ENCODE measurements at regions not wholly inside any gene's neighbourhood (a gene's known extent, or its start where the extent isn't known, plus 50 kb on each side); places are given as distances from the start of the nearest gene placed in this dataset.

- Histone ChIP-seq H3K36me3 (no peaks in the 10 kb centered on the region), H3K9me3 (no peaks in the 10 kb centered on the region), H3K4me1 (no peaks in the 10 kb centered on the region), H3K4me3 (no peak overlapping the region), H3K27ac (no peak overlapping the region), H3K27me3 (no peaks in the 10 kb centered on the region)
- intact Hi-C loops (cut with DNase I; ENCODE audit: low total_unique reads): loop anchor here (5.0 kb wide), 1 partner anchor 369 kb away; no protein-coding TSS in a partner anchor
- ATAC-seq (no peak), DNase-seq (no peak)
- TF ChIP-seq, protein P1, sequence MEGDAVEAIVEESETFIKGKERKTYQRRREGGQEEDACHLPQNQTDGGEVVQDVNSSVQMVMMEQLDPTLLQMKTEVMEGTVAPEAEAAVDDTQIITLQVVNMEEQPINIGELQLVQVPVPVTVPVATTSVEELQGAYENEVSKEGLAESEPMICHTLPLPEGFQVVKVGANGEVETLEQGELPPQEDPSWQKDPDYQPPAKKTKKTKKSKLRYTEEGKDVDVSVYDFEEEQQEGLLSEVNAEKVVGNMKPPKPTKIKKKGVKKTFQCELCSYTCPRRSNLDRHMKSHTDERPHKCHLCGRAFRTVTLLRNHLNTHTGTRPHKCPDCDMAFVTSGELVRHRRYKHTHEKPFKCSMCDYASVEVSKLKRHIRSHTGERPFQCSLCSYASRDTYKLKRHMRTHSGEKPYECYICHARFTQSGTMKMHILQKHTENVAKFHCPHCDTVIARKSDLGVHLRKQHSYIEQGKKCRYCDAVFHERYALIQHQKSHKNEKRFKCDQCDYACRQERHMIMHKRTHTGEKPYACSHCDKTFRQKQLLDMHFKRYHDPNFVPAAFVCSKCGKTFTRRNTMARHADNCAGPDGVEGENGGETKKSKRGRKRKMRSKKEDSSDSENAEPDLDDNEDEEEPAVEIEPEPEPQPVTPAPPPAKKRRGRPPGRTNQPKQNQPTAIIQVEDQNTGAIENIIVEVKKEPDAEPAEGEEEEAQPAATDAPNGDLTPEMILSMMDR (IDR thresholded peaks at IDR 0.05 in 4 of 5, conservative IDR thresholded peaks at IDR 0.05 in 1 of 5): no peak
- TF ChIP-seq POLR2A (IDR thresholded peaks at IDR 0.05): no peak
- in situ Hi-C loops (cut with MboI; ENCODE audit: low sequenced_read_pairs in 4 of 4): loop anchor here in 3 of 4 donors (5.0 to 10.0 kb wide), 2 partner anchors 576 to 578 kb away; no protein-coding TSS in a partner anchor
Measured at GRCh38 chr6:12232821-12233220, 57.3 kb upstream of the EDN1 start.

- TF ChIP-seq, protein P1 (IDR thresholded peaks at IDR 0.05 in 4 of 5, conservative IDR thresholded peaks at IDR 0.05 in 1 of 5): peak; percentile 40 to 64 (median 52)
- TF ChIP-seq POLR2A (IDR thresholded peaks at IDR 0.05): no peak
- peak in 1 of 2 donors; percentile 2 for DNase-seq
- Histone ChIP-seq H3K27me3 (no peaks in the 10 kb centered on the region), H3K4me1 (no peaks in the 10 kb centered on the region), H3K27ac (no peak overlapping the region), H3K9me3 (no peaks in the 10 kb centered on the region), H3K4me3 (no peak overlapping the region), H3K36me3 (no peaks in the 10 kb centered on the region)
- intact Hi-C loops (cut with DNase I; ENCODE audit: low total_unique reads): loop anchor here (2.0 to 5.0 kb wide), 2 partner anchors 368 to 579 kb away; no protein-coding TSS in a partner anchor
- peak; percentile 56 to 73 for ATAC-seq
- in situ Hi-C loops (cut with MboI; ENCODE audit: low sequenced_read_pairs in 4 of 4): loop anchor here in 3 of 4 donors (5.0 to 10.0 kb wide), 2 partner anchors 577 to 579 kb away; no protein-coding TSS in a partner anchor
Measured at GRCh38 chr6:12233693-12234571, 56.2 kb upstream of the EDN1 start.

- intact Hi-C loops (cut with DNase I; ENCODE audit: low total_unique reads) (loop anchor here (2.0 kb wide), 1 partner anchor 581 kb away; no protein-coding TSS in a partner anchor), in situ Hi-C loops (cut with MboI; ENCODE audit: low sequenced_read_pairs in 4 of 4) (loop anchor here in 1 of 4 donors (10.0 kb wide), 1 partner anchor 581 kb away; no protein-coding TSS in a partner anchor)
- DNase-seq: no peak
- H3K27ac ChIP-seq: no peak overlapping the region
- H3K9me3 ChIP-seq: no peaks in the 10 kb centered on the region
- no peaks in the 10 kb centered on the region for H3K36me3 ChIP-seq
- H3K4me1 ChIP-seq: no peaks in the 10 kb centered on the region
- no peak overlapping the region for H3K4me3 ChIP-seq
- TF ChIP-seq, protein P1 (IDR thresholded peaks at IDR 0.05 in 4 of 5, conservative IDR thresholded peaks at IDR 0.05 in 1 of 5): no peak
- no peak for TF ChIP-seq POLR2A (IDR thresholded peaks at IDR 0.05)
- H3K27me3 ChIP-seq: no peaks in the 10 kb centered on the region
- ATAC-seq: no peak
Measured at GRCh38 chr6:12235341-12235740, 54.8 kb upstream of the EDN1 start.

DNA sequence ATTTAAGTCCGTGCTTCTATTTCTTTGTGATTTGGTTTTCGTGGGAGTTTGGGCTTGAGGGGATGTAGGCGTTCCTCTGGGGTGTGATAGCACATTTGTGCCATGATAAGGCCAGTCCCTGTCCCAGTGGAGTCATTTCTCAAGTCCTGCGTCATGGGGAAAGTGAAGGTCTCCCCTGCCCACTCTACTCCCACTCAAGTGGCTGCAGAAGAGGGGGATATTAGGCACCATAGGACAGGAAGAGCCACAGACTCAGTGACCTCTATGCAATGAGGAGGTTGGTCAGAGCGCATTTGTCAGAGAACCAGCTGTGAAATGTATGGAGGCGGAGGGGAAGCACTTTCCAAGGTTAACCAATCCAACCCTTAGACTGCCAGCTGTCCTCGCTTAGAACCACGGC is 51.9 kb upstream of the EDN1 start:
- no peak overlapping the region for H3K4me3 ChIP-seq
- H3K4me1 ChIP-seq: no peaks in the 10 kb centered on the region
- no peaks in the 10 kb centered on the region for H3K27me3 ChIP-seq
- H3K27ac ChIP-seq: no peak overlapping the region
- TF ChIP-seq, protein P1 (IDR thresholded peaks at IDR 0.05 in 4 of 5, conservative IDR thresholded peaks at IDR 0.05 in 1 of 5): no peak
- TF ChIP-seq POLR2A (IDR thresholded peaks at IDR 0.05): no peak
- no peak for ATAC-seq
- DNase-seq: no peak
- no peaks in the 10 kb centered on the region for H3K36me3 ChIP-seq
- no peaks in the 10 kb centered on the region for H3K9me3 ChIP-seq
- intact Hi-C loops (cut with DNase I; ENCODE audit: low total_unique reads): no loop called here
- in situ Hi-C loops (cut with MboI; ENCODE audit: low sequenced_read_pairs in 4 of 4): loop anchor here in 1 of 4 donors (10.0 kb wide), 1 partner anchor 583 kb away; no protein-coding TSS in a partner anchor
